GM21723 (cell line): ENCODE measurements at regions not wholly inside any gene's neighbourhood (a gene's known extent, or its start where the extent isn't known, plus 50 kb on each side); places are given as distances from the start of the nearest gene placed in this dataset.

Experiments
- ATAC-seq: cut with Tn5 transposase; IDR thresholded peaks from one replicate; pipeline ENCODE4 v1.9.1; 2021; ENCODE audit warnings: mild to moderate bottlenecking, moderate library complexity; ENCODE audit not compliant: unreplicated experiment

GRCh38 chr3:117580806-117581205, 871.2 kb downstream of the TUSC7 start:
- ATAC-seq = no peak

DNA sequence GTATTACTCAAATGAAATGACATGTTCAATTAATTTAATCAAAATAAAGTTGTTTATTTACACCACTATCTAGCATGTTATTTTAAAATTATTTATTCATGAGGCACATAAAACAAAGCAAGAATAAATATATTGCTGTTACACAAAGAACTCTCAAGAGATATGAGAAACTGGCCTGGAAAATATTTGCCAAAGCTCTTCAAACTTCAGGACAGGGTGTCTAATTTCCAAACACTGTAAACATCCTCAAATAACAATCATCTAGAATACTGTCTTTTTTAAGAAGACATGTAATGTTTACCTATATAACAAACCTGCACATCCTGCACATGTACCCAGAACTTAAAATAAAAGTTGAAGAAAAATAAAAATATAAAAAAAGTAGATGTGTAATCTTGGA, 876.6 kb downstream of the TUSC7 start:
- ATAC-seq = no peak

DNA sequence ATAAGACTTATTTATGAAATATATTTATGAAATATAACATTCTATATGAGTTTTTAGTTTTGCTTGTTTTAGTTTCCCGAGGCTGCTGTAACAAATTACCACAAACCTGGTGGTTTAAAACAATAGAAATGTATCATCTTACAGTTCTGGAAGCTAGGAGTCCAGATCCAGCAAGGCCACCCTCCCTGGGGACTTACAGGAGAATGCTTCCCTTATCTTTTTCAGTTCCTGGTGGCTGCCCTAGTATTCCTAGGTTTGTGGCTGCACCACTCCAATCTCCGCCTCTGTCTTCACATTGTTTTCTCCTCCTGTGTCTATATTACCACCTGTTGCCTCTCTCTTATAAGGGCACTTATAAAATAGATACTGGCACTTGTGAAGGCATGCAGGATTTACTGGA, 877.8 kb downstream of the TUSC7 start:
- ATAC-seq = no peak

- ATAC-seq = no peak
Observed at GRCh38 chr3:117589454-117589853, 879.9 kb downstream of the TUSC7 start.

DNA sequence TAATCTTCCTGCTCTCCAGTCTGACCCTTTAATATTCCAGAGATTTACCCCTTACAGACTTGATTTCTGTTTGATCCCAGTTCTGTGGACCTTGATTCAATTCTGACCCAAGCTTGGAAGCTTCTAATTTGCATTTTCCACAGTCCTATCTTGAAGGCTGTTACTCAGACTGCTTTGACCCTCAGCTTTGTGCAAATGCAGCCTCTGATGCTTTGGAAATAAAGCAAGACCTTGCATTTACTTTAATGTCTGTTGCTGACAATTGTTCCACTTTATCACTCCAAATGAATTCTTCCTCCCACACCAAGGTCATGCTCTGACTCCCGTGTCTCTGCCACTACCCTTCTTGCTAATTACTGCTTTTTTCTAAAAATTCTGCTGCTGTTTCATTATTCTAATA, 886.0 kb downstream of the TUSC7 start:
- no peak for ATAC-seq

DNA sequence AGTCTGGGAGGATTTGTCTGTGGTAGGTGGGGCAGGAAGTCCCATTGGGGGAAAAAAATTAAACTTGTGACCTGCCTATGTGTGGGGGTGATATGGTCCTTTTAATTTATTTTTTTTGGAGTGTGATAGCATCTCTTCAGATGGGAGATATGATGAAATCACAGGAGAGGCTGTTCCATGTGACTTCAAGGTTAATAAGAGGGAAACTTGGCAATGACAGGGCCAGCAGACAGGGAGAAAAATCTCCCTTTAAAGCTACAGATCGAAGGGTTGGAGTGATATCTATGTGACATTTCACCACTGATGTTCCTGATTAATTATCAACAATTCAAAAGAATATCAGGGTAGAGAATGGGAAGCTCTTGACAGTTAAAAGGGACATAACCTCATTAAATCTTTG, 886.9 kb downstream of the TUSC7 start:
- no peak for ATAC-seq

- no peak for ATAC-seq
Observed at GRCh38 chr3:117597865-117598264, 888.3 kb downstream of the TUSC7 start.

DNA sequence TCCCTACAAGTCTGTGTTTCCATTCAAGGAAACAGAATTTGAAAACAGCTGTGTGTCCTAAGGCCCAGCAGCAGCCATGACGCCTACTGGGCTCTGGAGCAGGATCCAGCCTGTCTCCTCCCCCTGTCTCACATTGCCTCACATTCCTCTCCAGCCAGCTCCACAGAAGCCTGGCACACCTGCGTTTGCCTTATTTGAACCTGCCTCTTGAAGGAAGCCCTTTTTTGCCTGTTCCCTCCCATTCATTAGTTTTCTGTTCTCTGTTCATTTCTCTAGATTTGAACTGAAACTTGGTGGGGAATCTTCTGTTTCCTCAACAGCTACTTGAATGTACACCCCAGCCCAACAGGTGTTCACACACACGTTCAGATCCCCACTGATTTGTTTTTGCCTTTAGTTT, 890.5 kb downstream of the TUSC7 start:
- ATAC-seq = peak; percentile 77

GRCh38 chr3:117600666-117601065, 891.1 kb downstream of the TUSC7 start:
- ATAC-seq = no peak

- no peak for ATAC-seq
Observed at GRCh38 chr3:117602058-117602644, 892.6 kb downstream of the TUSC7 start.

DNA sequence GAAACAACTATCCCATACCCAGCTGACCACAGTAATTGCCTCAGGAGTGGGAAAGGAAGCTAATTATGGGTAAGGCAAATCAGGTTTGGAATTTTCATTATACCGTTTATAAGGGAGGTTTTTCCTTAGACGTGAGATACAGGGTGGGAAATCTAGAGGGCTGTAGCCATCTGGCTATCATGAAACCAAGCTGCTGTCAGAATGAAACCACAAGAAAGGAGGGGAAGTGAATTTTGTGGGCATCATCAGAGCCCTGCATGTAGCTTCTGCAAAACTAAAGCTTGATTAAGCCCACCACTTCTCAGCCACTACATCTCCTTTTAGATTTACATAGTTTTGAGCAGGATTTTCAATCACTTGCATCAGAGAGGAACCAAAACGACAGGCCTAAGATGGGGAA, 893.5 kb downstream of the TUSC7 start:
- ATAC-seq = peak; percentile 72

- no peak for ATAC-seq
Observed at GRCh38 chr3:117606866-117607265, 897.3 kb downstream of the TUSC7 start.

DNA sequence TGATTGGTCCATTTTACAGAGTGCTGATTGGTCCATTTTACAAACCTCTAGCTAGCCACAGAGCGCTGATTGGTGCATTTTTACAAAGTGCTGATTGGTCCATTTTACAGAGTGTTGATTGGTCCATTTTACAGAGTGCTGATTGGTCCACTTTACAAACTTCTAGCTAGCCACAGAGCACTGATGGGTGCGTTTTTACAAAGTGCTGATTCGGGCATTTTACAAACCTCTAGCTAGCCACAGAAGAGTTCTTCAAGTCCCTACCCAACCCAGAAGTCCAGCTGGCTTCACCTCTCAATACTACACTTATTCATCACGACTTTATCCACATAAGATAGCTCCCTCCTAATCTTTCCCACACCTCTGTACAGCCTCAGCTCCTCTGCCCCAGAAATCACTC, 899.8 kb downstream of the TUSC7 start:
- no peak for ATAC-seq

DNA sequence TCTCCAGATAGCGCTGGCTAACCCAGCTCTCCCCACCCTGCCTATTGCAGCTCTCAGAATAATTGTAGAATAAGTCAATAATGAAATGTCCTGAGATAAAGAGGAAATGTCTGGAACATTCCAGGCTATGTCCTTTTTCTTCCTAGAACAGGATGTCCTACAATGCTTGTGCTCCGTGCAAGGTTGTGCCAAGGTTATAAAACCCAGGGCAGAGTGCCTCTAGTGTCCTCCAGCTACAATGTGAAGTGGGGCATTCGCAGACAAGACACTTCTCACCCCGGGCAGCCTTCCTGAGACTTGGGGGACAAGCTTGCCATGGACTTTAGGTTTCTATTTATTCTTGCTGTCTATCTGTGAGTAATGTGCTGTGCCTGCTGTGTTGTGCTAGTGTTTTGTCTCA, 900.6 kb downstream of the TUSC7 start:
- ATAC-seq = no peak

- no peak for ATAC-seq
Observed at GRCh38 chr3:117611211-117611610, 901.6 kb downstream of the TUSC7 start.

- ATAC-seq = no peak
Observed at GRCh38 chr3:117616227-117616626, 906.6 kb downstream of the TUSC7 start.

GRCh38 chr3:117617906-117618305, 908.3 kb downstream of the TUSC7 start:
- no peak for ATAC-seq

DNA sequence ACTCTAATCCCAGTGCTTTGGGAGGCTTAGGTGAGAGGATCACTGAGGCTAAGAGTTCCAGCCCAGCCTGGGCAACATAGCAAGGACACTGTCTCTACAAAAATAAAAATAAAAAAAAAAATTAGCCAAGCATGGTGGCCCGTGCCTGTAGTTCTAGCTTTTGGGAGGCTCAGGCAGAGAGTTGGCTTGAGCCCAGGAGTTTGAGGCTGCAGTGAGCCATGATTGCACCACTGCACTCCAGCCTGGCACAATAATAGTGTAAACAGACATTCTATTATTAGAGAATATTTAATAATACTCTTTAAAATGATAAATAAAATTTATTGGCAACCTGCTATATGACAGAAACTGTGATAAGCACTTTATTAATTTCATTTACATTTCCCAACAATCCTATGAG, 908.9 kb downstream of the TUSC7 start:
- ATAC-seq = no peak

- ATAC-seq = no peak
Observed at GRCh38 chr3:117619805-117620204, 910.2 kb downstream of the TUSC7 start.

GRCh38 chr3:117622171-117622841, 912.7 kb downstream of the TUSC7 start:
- no peak for ATAC-seq

GRCh38 chr3:117624424-117624823, 914.8 kb downstream of the TUSC7 start:
- ATAC-seq = no peak

GRCh38 chr3:117625174-117625573, 915.6 kb downstream of the TUSC7 start:
- ATAC-seq = no peak

GRCh38 chr3:117626577-117626976, 917.0 kb downstream of the TUSC7 start:
- ATAC-seq = no peak
